ENCODE measurements at regions not wholly inside any gene's neighbourhood (a gene's known extent, or its start where the extent isn't known, plus 50 kb on each side); places are given as distances from the start of the nearest gene placed in this dataset.
A peak's percentile ranks its signal among the peaks of the same experiment; 100 is the strongest.
"Not testable (repeated sequence)": the region's sequence is repeated elsewhere in the genome, so short reads cannot be mapped to it uniquely, and the experiment has no call there.

DNA sequence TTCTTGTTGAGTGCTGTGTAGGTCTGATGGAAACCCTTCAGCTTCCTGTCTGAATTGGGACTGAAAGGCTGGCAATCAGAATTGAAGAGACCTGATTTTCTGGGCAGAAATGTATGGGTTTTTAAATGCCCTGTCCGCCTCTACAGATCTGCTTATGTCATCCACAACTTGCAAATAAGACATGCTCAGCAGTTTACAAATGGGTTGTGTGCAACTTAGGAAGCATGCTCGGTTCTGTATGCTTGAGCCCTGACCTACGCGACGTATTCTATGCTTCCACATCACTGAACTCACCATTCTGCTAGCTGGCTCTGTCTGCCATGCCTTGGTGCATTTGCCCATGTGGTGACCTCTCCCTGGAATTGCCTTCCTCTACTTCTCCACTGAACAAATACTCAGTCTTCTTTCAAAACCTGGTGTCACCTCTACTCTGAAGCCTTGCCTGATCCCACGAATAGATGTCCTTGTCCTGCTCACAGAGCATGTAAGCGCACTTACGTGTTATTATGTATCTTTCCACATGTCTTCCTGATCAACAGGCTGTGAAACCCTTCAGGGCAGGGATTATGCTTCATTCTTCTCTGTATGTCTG lies 194.2 kb downstream of the ERCC6L2 start:
- no peak for FAIRE-seq
- no peak for DNase-seq (ENCODE audit: insufficient read length, low spot score)

DNA sequence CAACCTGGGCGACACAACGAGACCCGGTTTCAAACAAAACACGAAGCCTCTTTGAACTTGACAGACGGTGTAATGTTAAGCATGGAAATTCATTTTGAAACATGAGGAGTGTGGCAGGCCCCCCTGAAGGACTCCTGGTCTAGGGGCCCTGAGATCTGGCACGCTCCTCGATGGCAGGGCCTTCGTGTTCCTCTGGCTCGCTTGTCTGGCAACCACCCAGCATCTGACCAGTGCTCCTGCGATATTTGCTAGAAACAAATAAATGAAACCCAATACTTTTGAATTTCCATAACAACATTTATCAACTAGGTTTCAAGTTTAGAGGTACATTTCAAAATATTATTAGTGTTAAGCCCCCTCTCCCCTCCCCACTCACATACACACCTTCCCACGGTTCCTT lies 193.0 kb downstream of the ERCC6L2 start:
- DNase-seq (ENCODE audit: insufficient read length, low spot score) (no peak), FAIRE-seq (no peak)

DNA sequence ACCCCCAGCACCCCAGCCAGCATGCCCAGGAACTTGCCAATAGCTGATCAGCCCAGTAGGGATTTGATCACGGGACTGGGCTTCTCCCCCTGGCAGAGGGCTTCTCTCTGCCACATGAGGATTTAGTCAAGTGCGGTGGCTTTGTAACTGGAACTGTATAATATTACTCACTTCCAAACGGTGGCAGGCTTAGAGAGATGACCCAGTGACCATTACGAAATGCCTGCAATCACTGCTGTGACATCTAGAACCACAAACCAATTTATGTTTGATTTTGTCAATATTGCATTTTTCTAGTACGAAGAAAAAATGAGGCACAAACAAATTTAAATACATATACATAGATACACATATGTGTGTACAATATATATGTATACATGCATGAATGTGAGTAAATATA lies 192.1 kb downstream of the ERCC6L2 start:
- DNase-seq (ENCODE audit: insufficient read length, low spot score), result no peak
- no peak for FAIRE-seq

DNA sequence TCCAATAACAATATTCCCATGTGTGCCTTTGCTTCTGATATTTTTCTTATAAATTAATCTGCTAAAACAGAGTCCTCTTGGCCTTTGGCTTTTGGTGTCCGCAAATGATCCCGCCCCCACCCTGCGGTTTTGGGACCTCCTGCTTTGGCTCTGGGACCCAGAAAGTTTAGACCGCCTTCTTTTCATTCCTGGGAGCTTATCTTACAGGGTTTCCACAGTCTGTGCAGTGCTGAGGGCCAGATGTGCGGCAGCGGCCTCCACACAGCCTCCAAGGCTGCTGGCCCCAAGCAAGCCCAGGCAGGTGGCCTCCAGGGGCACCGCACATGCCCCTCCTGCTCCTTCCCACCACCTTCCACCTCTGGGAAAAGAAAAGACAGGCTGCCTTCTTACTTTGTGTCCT lies 191.5 kb downstream of the ERCC6L2 start:
- FAIRE-seq (no peak), DNase-seq (ENCODE audit: insufficient read length, low spot score) (no peak)

DNA sequence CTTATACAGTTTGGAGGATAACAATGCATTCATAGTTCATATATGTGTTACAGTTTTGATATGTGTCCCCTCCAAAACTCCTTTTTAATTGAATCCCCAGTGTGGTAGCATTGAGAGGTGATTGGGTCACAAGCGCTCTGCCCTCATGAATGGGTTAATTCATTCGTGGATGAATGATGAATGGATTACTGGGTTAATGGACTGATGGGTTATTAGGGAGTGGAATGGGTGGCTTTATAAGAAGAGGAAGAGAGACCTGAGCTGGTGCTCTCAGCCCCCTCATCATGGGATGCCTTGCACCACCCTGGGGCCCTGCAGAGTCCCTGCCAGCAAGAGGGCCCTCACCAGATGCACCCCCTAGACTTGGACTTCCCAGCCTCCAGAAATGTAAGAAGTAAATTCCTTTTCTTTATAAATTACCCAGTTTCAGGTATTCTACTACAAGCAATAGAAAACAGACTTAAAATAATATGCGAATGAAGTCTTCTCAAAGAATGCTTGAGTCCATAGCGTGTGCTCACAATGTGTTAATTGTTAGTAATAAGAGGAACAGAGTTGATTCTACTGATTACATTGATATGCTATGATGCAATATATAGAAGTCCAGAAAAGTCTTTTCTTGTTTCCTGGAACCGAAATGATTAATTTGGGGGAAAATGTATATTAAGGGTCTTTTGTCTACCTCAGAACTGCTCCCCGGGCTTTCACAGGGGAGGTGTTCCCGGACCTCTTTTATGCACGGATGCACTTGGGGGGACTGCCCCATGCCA lies 190.2 kb downstream of the ERCC6L2 start:
- FAIRE-seq (no peak), DNase-seq (ENCODE audit: insufficient read length, low spot score) (no peak)

DNA sequence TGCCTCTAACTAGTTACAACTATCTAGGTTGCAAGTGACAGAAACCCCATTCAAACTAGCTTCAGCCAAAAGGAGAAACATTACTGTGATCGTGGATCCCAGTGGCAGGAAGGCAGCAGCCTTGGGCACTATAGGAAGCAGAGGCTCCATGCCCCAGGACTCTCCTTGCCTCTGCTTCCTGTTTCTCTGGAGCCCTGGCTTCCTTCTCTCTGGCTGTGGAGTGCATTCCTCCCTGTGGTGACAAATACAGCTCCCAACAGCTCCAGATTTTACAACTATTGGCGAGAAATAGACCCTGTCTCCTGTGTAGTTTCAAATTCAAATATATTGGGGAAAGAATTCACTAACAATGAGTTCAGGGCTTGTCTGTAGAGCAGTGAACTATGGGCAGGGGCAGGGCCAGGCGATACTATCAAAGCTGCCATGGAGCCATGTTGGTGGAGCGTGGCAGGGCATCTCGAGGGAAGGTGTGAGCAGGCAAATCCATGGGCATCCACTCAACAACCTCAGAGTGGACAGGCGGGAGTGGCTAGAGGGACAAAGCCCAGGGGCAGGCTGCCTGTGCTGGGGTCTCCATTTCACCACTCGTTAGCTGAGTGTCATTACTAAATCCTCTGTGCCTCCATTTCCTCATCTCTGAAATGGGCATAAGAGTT lies 189.5 kb downstream of the ERCC6L2 start:
- FAIRE-seq, result no peak
- no peak for DNase-seq (ENCODE audit: insufficient read length, low spot score)

DNA sequence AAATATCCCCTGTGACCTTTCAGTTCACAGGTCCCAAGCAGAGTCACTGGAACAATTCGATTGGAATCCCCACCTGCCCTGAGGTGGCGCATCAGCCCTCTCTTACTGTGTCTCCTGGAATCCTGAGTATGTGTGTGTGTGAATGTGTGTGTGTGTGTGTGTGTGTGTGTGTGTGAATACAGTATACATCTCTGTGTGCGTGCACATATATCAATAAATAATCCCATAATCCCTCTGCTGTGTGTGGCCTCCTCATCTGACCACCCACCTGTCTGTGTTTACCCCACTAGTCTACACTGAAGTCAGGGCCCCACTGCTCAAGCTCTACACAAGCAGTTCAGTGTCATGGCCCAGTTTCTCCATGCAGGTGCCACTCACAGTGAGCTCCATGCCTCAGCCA lies 187.4 kb downstream of the ERCC6L2 start:
- no peak for FAIRE-seq
- no peak for DNase-seq (ENCODE audit: insufficient read length, low spot score)

DNA sequence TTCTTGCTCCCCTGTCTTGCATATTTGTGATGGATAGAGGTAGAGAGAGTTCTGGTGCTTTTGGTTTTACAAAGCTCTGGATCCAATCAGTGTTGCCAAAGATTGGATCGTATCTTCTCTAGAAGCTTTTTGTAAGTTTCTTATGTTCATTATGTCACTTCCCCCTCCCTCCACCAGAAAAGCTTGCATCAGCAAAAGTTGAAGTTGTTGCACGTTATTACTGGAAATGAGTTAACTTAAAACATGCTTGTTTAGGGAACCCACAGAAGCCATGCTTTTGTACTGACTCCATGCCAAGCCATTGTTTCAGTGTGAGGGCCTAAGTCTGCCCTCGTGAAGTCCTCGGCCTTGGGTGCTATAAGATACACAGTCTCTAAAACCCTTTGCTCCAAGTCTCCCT lies 186.5 kb downstream of the ERCC6L2 start:
- FAIRE-seq, result no peak
- no peak for DNase-seq (ENCODE audit: insufficient read length, low spot score)

DNA sequence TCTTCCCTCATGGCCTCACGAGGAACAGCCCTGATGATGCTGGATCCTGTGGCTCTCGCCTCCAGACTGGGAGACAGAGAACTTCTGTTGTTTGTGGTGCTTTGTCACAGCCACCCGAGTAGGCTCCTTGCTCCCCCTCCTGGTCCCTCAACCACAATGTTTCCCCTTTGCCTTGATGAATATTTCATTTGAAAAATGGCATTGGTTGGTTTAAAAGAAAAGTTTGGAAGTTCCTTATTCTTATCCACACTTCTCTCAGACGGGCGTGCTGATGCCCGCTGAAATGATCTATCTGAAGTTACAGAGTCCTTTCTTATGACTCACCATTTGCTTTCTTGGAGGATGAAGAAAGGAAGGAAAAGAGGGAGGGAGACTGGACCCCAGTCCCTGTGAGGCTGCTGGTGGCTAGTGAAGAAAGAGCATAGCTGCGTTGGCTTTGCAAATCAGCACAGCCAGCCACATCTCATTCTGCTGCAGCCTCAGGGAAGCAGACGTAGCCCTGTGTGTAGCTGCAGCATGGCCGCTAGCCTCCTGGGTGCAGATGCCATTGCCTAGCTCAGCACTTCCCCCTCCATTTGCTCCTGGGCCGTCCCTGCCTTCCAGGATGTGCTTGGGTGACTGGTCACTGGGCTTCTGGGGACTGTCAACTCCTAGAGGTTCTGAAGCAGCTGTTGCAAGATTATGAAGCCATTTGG lies 185.9 kb downstream of the ERCC6L2 start:
- DNase-seq (ENCODE audit: insufficient read length, low spot score), result peak; percentile 42
- FAIRE-seq, result no peak

DNA sequence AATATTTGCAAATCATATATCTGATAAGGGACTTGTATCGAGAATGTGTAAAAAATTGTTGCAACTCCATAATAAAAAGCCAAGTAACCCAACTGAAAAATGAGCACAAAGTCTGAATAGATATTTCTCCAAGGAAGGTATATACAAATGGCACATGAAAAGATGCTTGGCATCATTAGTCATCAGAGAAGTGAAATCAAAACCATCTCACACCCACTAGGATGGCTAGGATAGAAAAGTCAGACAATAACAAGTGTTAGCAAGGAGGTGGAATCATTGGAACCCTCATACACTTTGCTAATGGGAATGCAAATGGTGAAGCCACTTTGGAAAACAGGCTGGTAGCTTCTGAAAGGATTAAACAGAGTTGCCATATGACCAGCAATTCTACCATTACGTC lies 182.7 kb downstream of the ERCC6L2 start:
- DNase-seq (ENCODE audit: insufficient read length, low spot score), result no peak
- no peak for FAIRE-seq

DNA sequence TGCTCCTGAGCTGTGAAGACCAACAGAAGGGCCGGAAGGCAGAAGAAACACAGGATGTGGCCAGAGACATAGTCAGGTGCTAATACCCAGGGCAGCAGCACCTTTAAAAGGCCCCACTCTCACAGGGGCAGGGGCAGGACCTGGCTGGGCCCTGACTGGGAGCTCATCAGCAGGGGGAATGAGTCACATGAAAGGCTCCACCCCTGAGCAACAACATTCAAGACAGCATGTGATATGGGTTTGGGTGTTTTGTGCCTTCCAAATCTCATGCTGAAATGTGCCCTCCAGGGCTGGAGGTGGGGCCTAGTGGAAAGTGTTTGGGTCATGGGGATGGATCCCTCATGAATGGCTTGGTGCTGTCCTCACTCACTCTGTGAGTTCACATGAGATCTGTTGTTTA lies 181.7 kb downstream of the ERCC6L2 start:
- no peak for DNase-seq (ENCODE audit: insufficient read length, low spot score)
- FAIRE-seq, result no peak

DNA sequence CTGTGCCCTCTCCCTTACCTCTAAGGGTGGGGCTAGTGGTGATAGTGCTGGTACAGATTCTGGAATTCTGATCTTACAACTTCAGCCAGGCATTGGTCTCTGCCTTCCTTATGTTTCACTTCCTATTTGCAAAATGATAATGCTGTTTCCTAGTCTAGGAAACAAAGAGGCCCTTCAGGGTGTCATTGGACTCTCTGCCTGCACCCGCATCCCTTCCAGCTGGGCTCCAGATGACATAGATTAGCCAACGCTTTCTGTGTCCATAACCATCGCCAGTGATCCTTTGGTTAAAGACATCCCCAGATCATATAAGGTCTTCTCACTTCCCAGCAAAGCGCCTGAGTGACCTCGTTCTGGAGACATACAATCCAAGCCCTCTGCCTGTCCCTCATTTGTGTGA lies 180.7 kb downstream of the ERCC6L2 start:
- DNase-seq (ENCODE audit: insufficient read length, low spot score), result no peak
- no peak for FAIRE-seq

DNA sequence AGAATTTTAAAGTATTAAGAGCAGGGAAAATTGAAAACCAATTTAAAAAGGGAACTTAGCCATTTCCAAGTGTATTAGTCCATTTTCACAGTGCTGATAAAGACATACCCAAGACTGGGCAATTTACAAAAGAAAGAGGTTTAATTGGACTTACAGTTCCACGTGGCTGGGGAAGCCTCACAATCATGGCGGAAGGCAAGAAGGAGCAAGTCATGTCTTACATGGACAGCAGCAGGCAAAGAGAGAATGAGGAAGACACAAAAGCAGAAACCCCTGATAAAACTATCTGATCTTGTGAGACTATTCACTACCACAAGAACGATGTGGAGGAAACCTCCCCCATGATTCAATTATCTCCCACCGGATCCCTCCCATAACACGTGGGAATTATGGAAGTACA lies 178.8 kb downstream of the ERCC6L2 start:
- not testable (repeated sequence) for FAIRE-seq; DNase-seq (ENCODE audit: insufficient read length, low spot score)

DNA sequence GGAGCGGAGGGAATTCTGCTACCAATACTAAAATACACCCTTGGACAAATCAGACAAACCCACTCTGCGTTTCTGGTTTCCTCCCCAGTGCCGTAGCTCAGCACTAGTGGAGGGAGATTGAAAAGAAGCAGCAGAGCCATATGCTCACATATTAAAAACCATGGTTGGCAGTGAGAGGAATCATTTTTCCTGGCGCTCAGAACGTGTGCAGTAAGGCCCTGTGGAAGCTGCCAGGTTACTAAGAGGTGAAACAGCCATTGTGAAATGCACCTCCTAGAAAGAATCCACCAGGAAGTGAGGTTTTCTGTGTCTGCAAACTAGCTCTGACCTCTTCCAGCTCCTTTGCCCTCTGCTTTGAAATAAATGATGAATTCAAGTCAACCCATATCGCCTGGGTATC lies 177.2 kb downstream of the ERCC6L2 start:
- FAIRE-seq, result no peak
- no peak for DNase-seq (ENCODE audit: insufficient read length, low spot score)

DNA sequence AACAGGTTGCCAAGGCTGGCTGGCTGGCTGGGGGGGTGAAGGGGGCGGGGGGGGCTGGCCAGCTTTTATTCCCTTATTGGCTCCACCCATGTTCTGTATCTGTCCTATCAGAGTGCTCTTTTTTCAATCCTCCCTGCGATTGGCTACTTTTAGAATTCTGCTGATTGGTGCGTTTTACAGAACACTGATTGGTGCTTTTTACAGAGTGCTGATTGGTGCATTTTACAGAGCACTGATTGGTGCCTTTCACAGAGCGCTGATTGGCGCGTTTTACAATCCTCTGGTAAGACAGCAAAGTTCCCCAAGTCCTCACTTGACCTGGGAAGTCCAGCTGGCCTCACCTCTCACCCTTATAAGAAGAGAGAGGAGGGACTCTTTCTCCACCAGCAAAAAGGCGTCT lies 175.9 kb downstream of the ERCC6L2 start:
- FAIRE-seq, result no peak
- no peak for DNase-seq (ENCODE audit: insufficient read length, low spot score)

DNA sequence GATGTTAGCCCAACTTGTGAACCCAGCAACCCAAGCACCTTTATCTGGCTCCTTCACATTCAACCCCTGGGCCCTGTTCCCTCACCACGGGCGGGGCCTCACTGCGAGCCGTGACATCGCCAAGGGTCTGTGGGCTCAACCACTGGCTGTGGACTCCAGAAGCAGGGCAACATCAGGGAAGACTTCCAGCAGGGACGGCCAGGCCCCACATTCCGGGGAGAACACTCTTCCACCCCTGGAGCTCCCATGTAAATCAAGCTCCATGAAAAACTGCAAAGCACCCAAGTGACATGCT lies 175.3 kb downstream of the ERCC6L2 start:
- FAIRE-seq, result no peak
- no peak for DNase-seq (ENCODE audit: insufficient read length, low spot score)

DNA sequence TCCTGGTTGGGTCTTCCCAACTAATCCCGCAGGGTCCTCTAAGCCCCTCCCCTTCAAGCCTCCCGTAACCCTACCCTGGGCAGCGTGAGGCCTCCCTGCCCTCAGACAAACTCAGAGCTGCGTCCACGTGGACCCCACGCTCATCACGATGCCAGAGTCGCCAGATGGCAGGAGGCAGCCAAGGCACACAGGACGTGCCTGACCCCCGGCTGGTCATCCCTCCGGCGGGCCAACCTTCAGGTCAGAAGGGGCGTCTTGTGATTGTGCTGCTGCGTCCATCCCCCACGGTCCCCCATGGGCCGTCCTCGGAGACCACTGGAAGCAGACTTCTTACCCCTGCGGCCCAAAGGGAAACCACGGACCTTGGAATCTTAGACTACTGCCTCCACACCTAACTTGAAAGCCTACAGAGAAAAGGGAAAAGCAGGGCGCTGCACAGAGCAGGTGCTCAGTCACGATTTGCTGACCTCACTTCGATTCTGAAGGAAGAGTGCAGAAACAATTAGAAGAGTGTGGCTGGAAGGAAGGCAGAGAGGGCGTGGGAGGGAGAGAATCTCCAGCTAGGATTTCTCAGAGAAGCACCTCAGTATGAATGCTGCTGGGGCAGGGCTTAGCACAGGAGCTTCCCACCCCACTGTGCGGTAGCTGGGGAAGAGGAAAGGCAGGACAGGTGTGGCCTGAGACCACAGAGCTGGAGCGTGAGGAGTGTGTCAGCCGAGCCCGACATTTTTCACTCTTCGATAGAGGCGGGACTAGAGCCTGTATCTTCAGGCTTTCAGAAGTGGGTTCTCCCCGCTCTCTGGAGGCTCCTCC lies 174.8 kb downstream of the ERCC6L2 start:
- FAIRE-seq (no peak), DNase-seq (ENCODE audit: insufficient read length, low spot score) (no peak)

DNA sequence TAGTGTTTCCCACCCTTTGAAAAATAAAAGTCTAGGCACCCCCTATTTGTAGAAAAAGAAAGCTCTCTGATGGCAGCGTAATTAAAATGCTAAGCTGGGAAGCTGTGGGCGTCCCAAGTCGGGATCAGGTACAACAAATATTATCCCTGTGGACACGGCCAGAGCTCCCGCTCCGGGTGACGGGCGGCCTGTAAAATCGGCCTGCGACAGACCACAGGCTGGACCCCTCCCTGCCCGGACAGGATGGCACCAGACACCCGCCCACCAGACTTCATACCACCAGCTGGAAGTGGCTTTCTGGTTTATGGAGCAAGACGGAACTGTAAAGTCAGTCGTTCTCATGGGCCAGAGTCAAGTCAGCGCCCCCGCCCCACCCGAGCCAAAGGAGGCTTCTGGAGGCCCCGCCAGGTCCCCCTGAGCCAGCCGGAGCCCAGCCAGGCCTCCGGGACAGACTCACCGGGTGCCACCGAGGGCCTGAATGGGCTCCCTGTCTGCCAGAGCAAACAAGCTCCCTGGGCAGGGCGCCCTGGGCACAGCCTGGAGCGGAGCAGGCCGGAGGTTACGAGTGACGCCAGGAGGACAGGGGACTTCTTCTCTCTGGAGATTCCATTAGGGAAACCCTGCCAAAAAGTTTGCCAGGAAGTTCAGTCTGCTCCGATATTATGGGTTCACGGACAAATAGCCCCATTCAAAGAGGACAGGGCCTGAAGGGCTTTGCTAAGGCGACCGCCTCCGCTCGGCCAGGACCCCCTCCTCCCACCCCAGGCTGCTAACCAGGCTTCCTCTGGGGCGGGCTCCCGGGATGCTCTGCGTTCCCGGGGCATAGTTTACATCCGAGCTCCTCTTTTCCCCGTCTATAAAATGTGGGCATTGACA lies 173.7 kb downstream of the ERCC6L2 start:
- DNase-seq (ENCODE audit: insufficient read length, low spot score) (no peak), FAIRE-seq (no peak)

DNA sequence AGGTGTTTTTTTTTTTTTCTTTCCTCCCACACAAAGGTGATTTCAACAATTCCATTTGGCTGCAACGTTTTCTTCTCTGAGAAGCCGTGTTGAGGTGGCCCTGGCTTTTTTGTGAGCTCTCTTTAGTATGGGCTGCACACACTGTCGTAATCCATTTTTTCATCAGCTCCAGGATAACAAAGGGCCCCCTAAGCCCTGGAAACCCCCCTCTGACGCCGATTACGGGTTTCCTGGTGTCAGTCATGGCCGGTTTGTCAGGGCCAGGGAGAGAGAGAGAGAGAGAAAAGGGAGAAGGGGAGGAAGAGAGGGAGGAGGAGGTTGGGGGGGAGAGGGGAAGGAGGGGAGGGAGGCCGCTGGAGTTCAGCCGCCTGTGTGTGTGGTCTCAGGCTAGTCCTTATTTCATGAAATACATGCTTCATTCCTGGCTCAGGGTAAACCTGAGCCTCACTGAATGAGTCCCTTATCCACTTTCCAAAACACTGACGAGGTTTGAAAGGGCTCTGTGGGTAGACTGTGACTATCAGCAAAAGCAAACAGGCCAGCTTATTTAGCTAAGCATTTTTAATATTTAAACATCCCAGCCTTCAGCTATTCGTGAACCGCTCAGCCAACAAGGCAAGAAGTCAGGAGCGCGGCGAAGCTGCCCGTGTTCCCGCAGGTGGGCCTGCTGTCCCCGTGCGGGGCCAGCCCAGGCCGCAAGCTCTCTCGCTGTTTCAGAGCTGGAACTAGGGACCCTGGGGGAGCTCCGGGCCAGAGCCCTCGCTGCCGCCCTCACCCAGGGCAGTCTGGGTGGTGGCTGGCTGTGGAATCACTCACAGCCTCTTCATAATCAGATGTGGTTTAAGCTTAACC lies 172.8 kb downstream of the ERCC6L2 start:
- FAIRE-seq (no peak), DNase-seq (ENCODE audit: insufficient read length, low spot score) (no peak)

Measured in HTR-8/SVneo (cell line).